ENCODE measurements at regions not wholly inside any gene's neighbourhood (a gene's known extent, or its start where the extent isn't known, plus 50 kb on each side); places are given as distances from the start of the nearest gene placed in this dataset.
A peak's percentile ranks its signal among the peaks of the same experiment; 100 is the strongest.

GRCh38 chr11:128311742-128312719 is 275.3 kb downstream of the ETS1 start:
- no peaks in the 10 kb centered on the region for H3K36me3 ChIP-seq (ENCODE audit: control insufficient read depth in 2 of 3, insufficient read depth in 3 of 3, low read length in 3 of 3)
- ChIA-PET CTCF (interaction anchor here (1.0 to 1.9 kb wide), 3 partner anchors 10 to 319 kb away, joined by 5 to 6 read pairs (median 5); no protein-coding TSS in a partner anchor), POLR2A (interaction anchor here (0.6 to 9.7 kb wide), 7 partner anchors 10 to 318 kb away, joined by 3 to 131 read pairs (median 4); no protein-coding TSS in a partner anchor)
- Mint-ChIP-seq H3K9me3 (peaks cover 14 to 43% (median 28%) of the 10 kb centered on the region in 11 donors), H3K36me3 (peaks cover 18 to 66% (median 23%) of the 10 kb centered on the region in 5 donors), H3K27me3 (no peaks in the 10 kb centered on the region), H3K4me3 (peak overlapping the region; percentile 9 to 82 (median 58)), H3K4me1 (peaks cover 53 to 91% (median 88%) of the 10 kb centered on the region in 7 donors), H3K27ac (peak overlapping the region; percentile 65 to 99 (median 97))
- H3K27ac ChIP-seq (ENCODE audit: low read depth, low read length) = peak overlapping the region; percentile 98
- no peak overlapping the region for H3K4me3 ChIP-seq (ENCODE audit: low read length)
- ATAC-seq (peak; percentile 85), DNase-seq (peak in 3 of 9 donors; percentile 44 to 53 (median 45))
- H3K9me3 ChIP-seq (ENCODE audit: control insufficient read depth in 2 of 3, low read length in 3 of 3) = peaks cover 0 to 23% (median 16%) of the 10 kb centered on the region in 3 experiments
- H3K27me3 ChIP-seq (ENCODE audit: control insufficient read depth in 2 of 2, insufficient read depth in 2 of 2, low read length in 2 of 2) = no peaks in the 10 kb centered on the region
- intact Hi-C loops (cut with micrococcal nuclease) = loop anchor here in 1 of 2 donors (1.0 kb wide), 1 partner anchor 9 kb away; no protein-coding TSS in a partner anchor
- H3K4me1 ChIP-seq (ENCODE audit: control insufficient read depth in 2 of 2, insufficient read depth in 2 of 2, low read length in 2 of 2) = peaks cover 27 to 60% of the 10 kb centered on the region in 2 donors

GRCh38 chr11:128310676-128311445 is 276.5 kb downstream of the ETS1 start:
- H3K4me1 ChIP-seq (ENCODE audit: control insufficient read depth in 2 of 2, insufficient read depth in 2 of 2, low read length in 2 of 2) = peaks cover 39 to 70% of the 10 kb centered on the region in 2 donors
- H3K9me3 ChIP-seq (ENCODE audit: control insufficient read depth in 2 of 3, low read length in 3 of 3) = peaks cover 0 to 23% (median 16%) of the 10 kb centered on the region in 3 experiments
- peak overlapping the region; percentile 98 for H3K27ac ChIP-seq (ENCODE audit: low read depth, low read length)
- Mint-ChIP-seq H3K9me3 (peaks cover 17 to 31% (median 24%) of the 10 kb centered on the region in 11 donors), H3K4me1 (peaks cover 51 to 91% (median 88%) of the 10 kb centered on the region in 7 donors), H3K4me3 (peak overlapping the region; percentile 40 to 82 (median 65)), H3K36me3 (peaks cover 14 to 61% (median 19%) of the 10 kb centered on the region in 5 donors), H3K27me3 (no peaks in the 10 kb centered on the region), H3K27ac (peak overlapping the region; percentile 78 to 99 (median 97))
- H3K27me3 ChIP-seq (ENCODE audit: control insufficient read depth in 2 of 2, insufficient read depth in 2 of 2, low read length in 2 of 2) = no peaks in the 10 kb centered on the region
- DNase-seq = no peak
- intact Hi-C loops (cut with micrococcal nuclease) = loop anchor here in 1 of 2 donors (1.0 kb wide), 1 partner anchor 8 kb away; no protein-coding TSS in a partner anchor
- POLR2A ChIA-PET = interaction anchor here (0.6 to 9.7 kb wide), 5 partner anchors 11 to 164 kb away, joined by 3 to 131 read pairs (median 4); no protein-coding TSS in a partner anchor
- ATAC-seq = peak; percentile 30
- peak overlapping the region; percentile 14 for H3K4me3 ChIP-seq (ENCODE audit: low read length)
- CTCF ChIA-PET = interaction anchor here (0.6 to 1.9 kb wide), 3 partner anchors 209 to 321 kb away, joined by 3 to 6 read pairs (median 5); no protein-coding TSS in a partner anchor
- no peaks in the 10 kb centered on the region for H3K36me3 ChIP-seq (ENCODE audit: control insufficient read depth in 2 of 3, insufficient read depth in 3 of 3, low read length in 3 of 3)

GRCh38 chr11:128310005-128310404 is 277.4 kb downstream of the ETS1 start:
- POLR2A ChIA-PET = interaction anchor here (0.6 to 9.7 kb wide), 7 partner anchors 10 to 322 kb away, joined by 3 to 131 read pairs (median 4); no protein-coding TSS in a partner anchor
- Histone ChIP-seq H3K4me1 (ENCODE audit: control insufficient read depth in 2 of 2, insufficient read depth in 2 of 2, low read length in 2 of 2) (peaks cover 47 to 78% of the 10 kb centered on the region in 2 donors), H3K4me3 (ENCODE audit: low read length) (no peak overlapping the region), H3K9me3 (ENCODE audit: control insufficient read depth in 2 of 3, low read length in 3 of 3) (peaks cover 0 to 15% (median 13%) of the 10 kb centered on the region in 3 experiments), H3K27ac (ENCODE audit: low read depth, low read length) (peak overlapping the region; percentile 98), H3K27me3 (ENCODE audit: control insufficient read depth in 2 of 2, insufficient read depth in 2 of 2, low read length in 2 of 2) (no peaks in the 10 kb centered on the region), H3K36me3 (ENCODE audit: control insufficient read depth in 2 of 3, insufficient read depth in 3 of 3, low read length in 3 of 3) (no peaks in the 10 kb centered on the region)
- Mint-ChIP-seq H3K27ac (peak overlapping the region; percentile 36 to 99 (median 97)), H3K4me1 (peaks cover 58 to 93% (median 89%) of the 10 kb centered on the region in 7 donors), H3K27me3 (no peaks in the 10 kb centered on the region), H3K36me3 (peaks cover 8 to 58% (median 11%) of the 10 kb centered on the region in 5 donors), H3K4me3 (peak overlapping the region; percentile 12 to 82 (median 65)), H3K9me3 (peaks cover 11 to 24% (median 16%) of the 10 kb centered on the region in 11 donors)
- ATAC-seq (no peak), DNase-seq (no peak)
- CTCF ChIA-PET = interaction anchor here (1.3 kb wide), 1 partner anchor 13 kb away, joined by 7 read pairs; no protein-coding TSS in a partner anchor
- intact Hi-C loops (cut with micrococcal nuclease) = no loop called here

GRCh38 chr11:128308794-128309193 is 278.6 kb downstream of the ETS1 start:
- H3K27ac Mint-ChIP-seq = peak overlapping the region in 8 of 9 donors; percentile 90 to 99 (median 98)
- Histone ChIP-seq H3K27ac (ENCODE audit: low read depth, low read length) (peak overlapping the region; percentile 98), H3K9me3 (ENCODE audit: control insufficient read depth in 2 of 3, low read length in 3 of 3) (peaks cover 0 to 3% (median 1%) of the 10 kb centered on the region in 3 experiments), H3K4me3 (ENCODE audit: low read length) (no peak overlapping the region), H3K36me3 (ENCODE audit: control insufficient read depth in 2 of 3, insufficient read depth in 3 of 3, low read length in 3 of 3) (no peaks in the 10 kb centered on the region), H3K27me3 (ENCODE audit: control insufficient read depth in 2 of 2, insufficient read depth in 2 of 2, low read length in 2 of 2) (no peaks in the 10 kb centered on the region), H3K4me1 (ENCODE audit: control insufficient read depth in 2 of 2, insufficient read depth in 2 of 2, low read length in 2 of 2) (peaks cover 59 to 89% of the 10 kb centered on the region in 2 donors)
- POLR2A ChIA-PET = interaction anchor here (0.6 to 9.7 kb wide), 12 partner anchors 9 to 324 kb away, joined by 3 to 131 read pairs (median 4); no protein-coding TSS in a partner anchor
- peak overlapping the region in 5 of 10 donors; percentile 4 to 68 (median 44) for H3K4me3 Mint-ChIP-seq
- no peaks in the 10 kb centered on the region for H3K27me3 Mint-ChIP-seq
- peaks cover 3 to 14% (median 5%) of the 10 kb centered on the region in 11 donors for H3K9me3 Mint-ChIP-seq
- intact Hi-C loops (cut with micrococcal nuclease) = no loop called here
- CTCF ChIA-PET = interaction anchor here (1.3 to 2.5 kb wide), 3 partner anchors 8 to 15 kb away, joined by 7 to 10 read pairs (median 10); no protein-coding TSS in a partner anchor
- ATAC-seq (no peak), DNase-seq (no peak)
- H3K36me3 Mint-ChIP-seq = peaks cover under 1 to 46% (median 4%) of the 10 kb centered on the region in 5 donors
- peaks cover 69 to 97% (median 95%) of the 10 kb centered on the region in 7 donors for H3K4me1 Mint-ChIP-seq

GRCh38 chr11:128305588-128305987 is 281.8 kb downstream of the ETS1 start:
- ATAC-seq (no peak), DNase-seq (peak in 2 of 9 donors; percentile 41 to 42)
- Histone ChIP-seq H3K36me3 (ENCODE audit: control insufficient read depth in 2 of 3, insufficient read depth in 3 of 3, low read length in 3 of 3) (no peaks in the 10 kb centered on the region), H3K27me3 (ENCODE audit: control insufficient read depth in 2 of 2, insufficient read depth in 2 of 2, low read length in 2 of 2) (no peaks in the 10 kb centered on the region), H3K9me3 (ENCODE audit: control insufficient read depth in 2 of 3, low read length in 3 of 3) (no peaks in the 10 kb centered on the region), H3K4me3 (ENCODE audit: low read length) (no peak overlapping the region), H3K27ac (ENCODE audit: low read depth, low read length) (peak overlapping the region; percentile 98), H3K4me1 (ENCODE audit: control insufficient read depth in 2 of 2, insufficient read depth in 2 of 2, low read length in 2 of 2) (peaks cover 70 to 82% of the 10 kb centered on the region in 2 donors)
- intact Hi-C loops (cut with micrococcal nuclease) = loop anchor here in 1 of 2 donors (1.0 kb wide), 1 partner anchor 13 kb away; no protein-coding TSS in a partner anchor
- POLR2A ChIA-PET = interaction anchor here (0.7 to 9.7 kb wide), 24 partner anchors 8 to 318 kb away, joined by 3 to 131 read pairs (median 4); no protein-coding TSS in a partner anchor
- Mint-ChIP-seq H3K36me3 (peaks cover 0 to 27% (median 0%) of the 10 kb centered on the region in 5 donors), H3K4me1 (peaks cover 58 to 92% (median 88%) of the 10 kb centered on the region in 7 donors), H3K9me3 (peaks cover 0 to 7% (median 0%) of the 10 kb centered on the region in 11 donors), H3K4me3 (peak overlapping the region in 9 of 10 donors; percentile 12 to 97 (median 75)), H3K27ac (peak overlapping the region; percentile 93 to 100 (median 98)), H3K27me3 (no peaks in the 10 kb centered on the region)
- CTCF ChIA-PET = interaction anchor here (0.7 to 2.4 kb wide), 6 partner anchors 9 to 325 kb away, joined by 3 to 16 read pairs (median 6); no protein-coding TSS in a partner anchor

Measured in naive thymus-derived CD4-positive, alpha-beta T cell (primary cell).